NCI-H2171 treated with DMSO at 0.1 percent for 48 hours (cell line): ENCODE measurements at regions not wholly inside any gene's neighbourhood (a gene's known extent, or its start where the extent isn't known, plus 50 kb on each side); places are given as distances from the start of the nearest gene placed in this dataset.
A peak's percentile ranks its signal among the peaks of the same experiment; 100 is the strongest.

Source experiments
- DNase-seq: peaks from one replicate; lab custom pipeline; 2025; lab: John Stamatoyannopoulos, UW

- peak; percentile 53 for DNase-seq
Observed at GRCh38 chr14:95034788-95035187, 122.5 kb downstream of the DICER1 start.

GRCh38 chr14:95033682-95034632 lies 123.4 kb downstream of the DICER1 start:
- peak; percentile 23 for DNase-seq

GRCh38 chr14:95033031-95033430 lies 124.3 kb downstream of the DICER1 start:
- DNase-seq, result no peak

- DNase-seq, result no peak
Observed at GRCh38 chr14:95026851-95027463, 130.4 kb downstream of the DICER1 start.

- no peak for DNase-seq
Observed at GRCh38 chr14:95025941-95026340, 131.4 kb downstream of the DICER1 start.

- DNase-seq, result no peak
Observed at GRCh38 chr14:95025218-95025617, 132.1 kb downstream of the DICER1 start.

- no peak for DNase-seq
Observed at GRCh38 chr14:95024380-95024779, 132.9 kb downstream of the DICER1 start.

GRCh38 chr14:95023886-95024285 lies 133.4 kb downstream of the DICER1 start:
- DNase-seq, result no peak

GRCh38 chr14:95023115-95023514 lies 134.2 kb downstream of the DICER1 start:
- DNase-seq, result no peak

GRCh38 chr14:95021588-95021987 lies 135.7 kb downstream of the DICER1 start:
- no peak for DNase-seq

GRCh38 chr14:95018821-95019220 lies 138.5 kb downstream of the DICER1 start:
- peak; percentile 28 for DNase-seq

- DNase-seq, result no peak
Observed at GRCh38 chr14:95015046-95015445, 142.3 kb downstream of the DICER1 start.

- no peak for DNase-seq
Observed at GRCh38 chr14:95014036-95014435, 143.3 kb downstream of the DICER1 start.

- DNase-seq, result no peak
Observed at GRCh38 chr14:95011445-95012006, 145.8 kb downstream of the DICER1 start.

GRCh38 chr14:95008445-95009217 lies 148.7 kb downstream of the DICER1 start:
- no peak for DNase-seq

- DNase-seq, result no peak
Observed at GRCh38 chr14:95007921-95008320, 149.4 kb downstream of the DICER1 start.

GRCh38 chr14:95006479-95006878 lies 150.8 kb downstream of the DICER1 start:
- DNase-seq, result no peak

GRCh38 chr14:95006051-95006450 lies 151.3 kb downstream of the DICER1 start:
- no peak for DNase-seq

GRCh38 chr14:95003099-95003960 lies 154.0 kb downstream of the DICER1 start:
- no peak for DNase-seq

GRCh38 chr14:94998685-94999084 lies 158.6 kb downstream of the DICER1 start:
- no peak for DNase-seq

GRCh38 chr14:94998110-94998509 lies 159.2 kb downstream of the DICER1 start:
- DNase-seq, result no peak
